ENCODE measurements at regions not wholly inside any gene's neighbourhood (a gene's known extent, or its start where the extent isn't known, plus 50 kb on each side); places are given as distances from the start of the nearest gene placed in this dataset.

DNA sequence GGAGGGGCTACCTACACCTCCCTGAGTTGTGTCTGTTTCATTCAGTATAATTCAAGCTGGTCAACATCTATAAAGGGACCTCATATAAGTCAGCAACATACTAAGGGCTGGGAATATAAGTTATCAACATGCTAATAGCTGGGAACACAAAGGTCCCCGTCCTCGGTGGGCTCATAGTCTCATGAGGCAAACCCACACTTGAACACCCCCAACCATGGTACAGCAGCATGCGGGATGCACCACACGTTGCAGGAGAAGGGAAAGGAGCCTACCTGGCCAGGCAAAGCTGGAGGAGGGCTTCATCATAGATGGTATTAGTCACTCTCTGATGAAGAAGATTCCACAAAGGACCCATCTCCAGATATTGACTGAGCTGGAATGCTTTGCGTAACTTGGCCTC is 561.8 kb upstream of the B3GAT1 start:
- H3K9me3 ChIP-seq (ENCODE audit: control insufficient read depth in 1 of 2, insufficient read depth in 1 of 2, low read depth in 1 of 2, low read length in 2 of 2) = no peaks in the 10 kb centered on the region
- H3K9ac ChIP-seq (ENCODE audit: low read length) = no peak overlapping the region
- ATAC-seq (no peak), DNase-seq (ENCODE audit: low read depth, low spot score) (no peak)
- no peaks in the 10 kb centered on the region for H3K9me2 ChIP-seq (ENCODE audit: insufficient read depth)
- no peak overlapping the region for H3K4me2 ChIP-seq (ENCODE audit: low read length)
- no peak overlapping the region for H2AFZ ChIP-seq (ENCODE audit: low read depth, low read length, poor library complexity, severe bottlenecking)
- no peak overlapping the region for H3K4me3 ChIP-seq (replicated peaks in 1 of 2; ENCODE audit: low read depth in 1 of 2, low read length in 2 of 2)
- no peaks in the 10 kb centered on the region for H3K79me2 ChIP-seq (ENCODE audit: insufficient read depth, low read length)
- RAD21 ChIA-PET (ENCODE audit: low non-redundant PET in 1 of 2, low total read pairs in 2 of 2, uncharacterized antibody in 2 of 2, unreplicated experiment in 2 of 2) = no interaction called here
- TF ChIP-seq REST (IDR thresholded peaks at IDR 0.05; ENCODE audit: low read depth) (no peak), CBX3 (IDR thresholded peaks at IDR 0.05; ENCODE audit: low read depth) (no peak), FOSL1 (IDR thresholded peaks at IDR 0.05; ENCODE audit: low read depth) (no peak), EZH2 (IDR thresholded peaks at IDR 0.05) (no peak), ZFX (IDR thresholded peaks at IDR 0.05) (no peak), POLR2AphosphoS5 (IDR thresholded peaks at IDR 0.05; ENCODE audit: low read depth, low read length) (no peak), TCF7L2 (IDR thresholded peaks at IDR 0.05; ENCODE audit: borderline replicate concordance, extremely low read depth, insufficient read depth, insufficient read length) (no peak), SRF (IDR thresholded peaks at IDR 0.05; ENCODE audit: low read depth) (no peak)
- TF ChIP-seq, protein P1, sequence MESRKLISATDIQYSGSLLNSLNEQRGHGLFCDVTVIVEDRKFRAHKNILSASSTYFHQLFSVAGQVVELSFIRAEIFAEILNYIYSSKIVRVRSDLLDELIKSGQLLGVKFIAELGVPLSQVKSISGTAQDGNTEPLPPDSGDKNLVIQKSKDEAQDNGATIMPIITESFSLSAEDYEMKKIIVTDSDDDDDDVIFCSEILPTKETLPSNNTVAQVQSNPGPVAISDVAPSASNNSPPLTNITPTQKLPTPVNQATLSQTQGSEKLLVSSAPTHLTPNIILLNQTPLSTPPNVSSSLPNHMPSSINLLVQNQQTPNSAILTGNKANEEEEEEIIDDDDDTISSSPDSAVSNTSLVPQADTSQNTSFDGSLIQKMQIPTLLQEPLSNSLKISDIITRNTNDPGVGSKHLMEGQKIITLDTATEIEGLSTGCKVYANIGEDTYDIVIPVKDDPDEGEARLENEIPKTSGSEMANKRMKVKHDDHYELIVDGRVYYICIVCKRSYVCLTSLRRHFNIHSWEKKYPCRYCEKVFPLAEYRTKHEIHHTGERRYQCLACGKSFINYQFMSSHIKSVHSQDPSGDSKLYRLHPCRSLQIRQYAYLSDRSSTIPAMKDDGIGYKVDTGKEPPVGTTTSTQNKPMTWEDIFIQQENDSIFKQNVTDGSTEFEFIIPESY (IDR thresholded peaks at IDR 0.05; ENCODE audit: extremely low read depth, insufficient replicate concordance, low read length) = no peak
- no TSS peak for BruUV-seq (replicated peaks)
- H3K27ac ChIP-seq (ENCODE audit: low read depth, low read length) = no peak overlapping the region
- POLR2A ChIA-PET = no interaction called here
- CTCF ChIA-PET = no interaction called here
- H3K36me3 ChIP-seq (ENCODE audit: control insufficient read depth in 1 of 2, insufficient read depth in 2 of 2, low read length in 2 of 2) = no peaks in the 10 kb centered on the region
- no peaks in the 10 kb centered on the region; a peak in 1 of 4 replicates for H3K4me1 ChIP-seq (ENCODE audit: control insufficient read depth in 1 of 2, insufficient read depth in 2 of 2, low read length in 2 of 2)
- intact Hi-C loops (cut with micrococcal nuclease) = no loop called here
- no peaks in the 10 kb centered on the region for H4K20me1 ChIP-seq (ENCODE audit: insufficient read depth)
- H3K27me3 ChIP-seq (ENCODE audit: insufficient read depth, low read length) = peaks cover 19% of the 10 kb centered on the region; the same call in 1 of the 2 replicates

All from HCT116 (cell line).